CD4-positive, alpha-beta T cell (primary cell): ENCODE measurements at regions not wholly inside any gene's neighbourhood (a gene's known extent, or its start where the extent isn't known, plus 50 kb on each side); places are given as distances from the start of the nearest gene placed in this dataset.
"Not testable (repeated sequence)": the region's sequence is repeated elsewhere in the genome, so short reads cannot be mapped to it uniquely, and the experiment has no call there.

Experiments
- ATAC-seq: fragments of 200-7000 bp; cut with Tn5 transposase; one replicate; pipeline ENCODE4 v1.10.0; 2022; ENCODE audit warnings: mild to moderate bottlenecking; ENCODE audit not compliant: poor library complexity
- CTCF ChIA-PET: fragments of 350-600 bp; sonication (Branson Sonifier 250); formaldehyde crosslinking; loops from one replicate; lab custom pipeline; 2021; ENCODE audit warnings: antibody characterized with exemption, inconsistent platforms; lab: Charles Lee
- POLR2A ChIA-PET: fragments of 350-600 bp; sonication (Branson Sonifier 250); formaldehyde crosslinking; loops from one replicate; lab custom pipeline; 2021; ENCODE audit warnings: antibody characterized with exemption, inconsistent platforms; lab: Charles Lee
- DNase-seq, 14 experiments: peaks; one replicate each; pipeline ENCODE4 v3.0.0-alpha.2; 2013 to 2020; ENCODE audit warnings: mixed read lengths in 2 of 14
- H3K27ac ChIP-seq, 2 donors: one replicate each; pipeline versions ENCODE4 v1.5.1 to v1.7.0; 2013; ENCODE audit warnings: low read length in 2 of 2, low read depth in 1 of 2, mild to moderate bottlenecking in 1 of 2
- H3K27me3 ChIP-seq, 2 experiments: 1 replicate in 1 of 2; 2 replicates in 1 of 2; pipeline versions ENCODE4 v1.6.1 to v1.7.0; 2013; ENCODE audit warnings: low read length in 2 of 2, control low read depth in 1 of 2, mild to moderate bottlenecking in 1 of 2, moderate library complexity in 1 of 2; ENCODE audit not compliant: insufficient read depth in 2 of 2, control insufficient read depth in 1 of 2
- H3K36me3 ChIP-seq: one replicate; pipeline ENCODE4 v1.6.1; 2013; ENCODE audit warnings: low read length, control low read depth; ENCODE audit not compliant: insufficient read depth
- H3K4me1 ChIP-seq: one replicate; pipeline ENCODE4 v1.6.1; 2013; ENCODE audit warnings: low read length, control low read depth; ENCODE audit not compliant: insufficient read depth
- H3K4me3 ChIP-seq: one replicate; pipeline ENCODE4 v1.5.1; 2013; ENCODE audit warnings: mild to moderate bottlenecking, low read length, moderate library complexity
- H3K9me3 ChIP-seq, 2 experiments: 1 replicate in 1 of 2; 2 replicates in 1 of 2; pipeline versions ENCODE4 v1.6.1 to v1.7.0; 2013; ENCODE audit warnings: low read length in 2 of 2, mild to moderate bottlenecking in 2 of 2, control low read depth in 1 of 2, moderate library complexity in 1 of 2; ENCODE audit not compliant: control insufficient read depth in 1 of 2, insufficient read depth in 1 of 2
- H3K27ac Mint-ChIP-seq: one replicate; pipeline ENCODE4 v1.8.0; 2020; ENCODE audit warnings: mixed read lengths
- H3K27me3 Mint-ChIP-seq: one replicate; pipeline ENCODE4 v1.8.0; 2021; ENCODE audit warnings: mixed read lengths
- H3K36me3 Mint-ChIP-seq: one replicate; pipeline ENCODE4 v1.8.0; 2021; ENCODE audit warnings: low read depth, mixed read lengths
- H3K4me1 Mint-ChIP-seq: one replicate; pipeline ENCODE4 v1.8.0; 2021; ENCODE audit warnings: low read depth, mixed read lengths
- H3K4me3 Mint-ChIP-seq: one replicate; pipeline ENCODE4 v1.8.0; 2020; ENCODE audit warnings: mild to moderate bottlenecking, mixed read lengths
- H3K9me3 Mint-ChIP-seq: one replicate; pipeline ENCODE4 v1.8.0; 2020; ENCODE audit warnings: mixed read lengths
- CTCF ChIP-seq: fragments of 200-600 bp; IDR thresholded peaks from one replicate; pipeline ENCODE4 v1.8.0; 2022; ENCODE audit warnings: antibody characterized with exemption, mild to moderate bottlenecking
- intact Hi-C, 2 experiments: fragments of 100-400 bp; cut with DNase I in 1 of 2; cut with micrococcal nuclease in 1 of 2; formaldehyde crosslinking; loops; one replicate each; pipeline versions ENCODE4 v1.15.1 to v1.9.0; 2023 to 2025; cut with DNase I, micrococcal nuclease

GRCh38 chr4:181119186-181119585, 1124.0 kb upstream of the TENM3 start:
- Histone ChIP-seq H3K27me3 (no peaks in the 10 kb centered on the region), H3K4me1 (no peaks in the 10 kb centered on the region), H3K4me3 (no peak overlapping the region), H3K27ac (no peak overlapping the region), H3K9me3 (no peaks in the 10 kb centered on the region), H3K36me3 (no peaks in the 10 kb centered on the region)
- ChIA-PET CTCF (no interaction called here), POLR2A (no interaction called here)
- Mint-ChIP-seq H3K4me1 (no peaks in the 10 kb centered on the region), H3K9me3 (no peaks in the 10 kb centered on the region), H3K27ac (no peak overlapping the region), H3K27me3 (no peaks in the 10 kb centered on the region), H3K36me3 (no peaks in the 10 kb centered on the region), H3K4me3 (no peak overlapping the region)
- DNase-seq (no peak), ATAC-seq (no peak)
- intact Hi-C loops = no loop called here
- no peak for TF ChIP-seq CTCF

GRCh38 chr4:181121733-181122132, 1121.5 kb upstream of the TENM3 start:
- ChIA-PET POLR2A (no interaction called here), CTCF (no interaction called here)
- no peaks in the 10 kb centered on the region for H3K36me3 ChIP-seq
- Mint-ChIP-seq H3K27ac (no peak overlapping the region), H3K27me3 (no peaks in the 10 kb centered on the region), H3K9me3 (no peaks in the 10 kb centered on the region), H3K4me1 (no peaks in the 10 kb centered on the region), H3K4me3 (no peak overlapping the region), H3K36me3 (no peaks in the 10 kb centered on the region)
- H3K27ac ChIP-seq = no peak overlapping the region
- no peaks in the 10 kb centered on the region for H3K4me1 ChIP-seq
- intact Hi-C loops = no loop called here
- no peak for TF ChIP-seq CTCF
- no peaks in the 10 kb centered on the region for H3K9me3 ChIP-seq
- no peak overlapping the region for H3K4me3 ChIP-seq
- DNase-seq (no peak), ATAC-seq (no peak)
- no peaks in the 10 kb centered on the region for H3K27me3 ChIP-seq

GRCh38 chr4:181127171-181127570, 1116.0 kb upstream of the TENM3 start:
- Histone ChIP-seq H3K9me3 (peaks cover 0 to 3% of the 10 kb centered on the region in 2 experiments), H3K27ac (no peak overlapping the region), H3K4me3 (no peak overlapping the region), H3K27me3 (no peaks in the 10 kb centered on the region), H3K36me3 (no peaks in the 10 kb centered on the region), H3K4me1 (no peaks in the 10 kb centered on the region)
- ChIA-PET POLR2A (no interaction called here), CTCF (no interaction called here)
- no peaks in the 10 kb centered on the region for H3K4me1 Mint-ChIP-seq
- DNase-seq = no peak
- H3K27me3 Mint-ChIP-seq = no peaks in the 10 kb centered on the region
- H3K27ac Mint-ChIP-seq = no peak overlapping the region
- no peak for TF ChIP-seq CTCF
- ATAC-seq = no peak
- H3K9me3 Mint-ChIP-seq = peaks cover 14% of the 10 kb centered on the region
- intact Hi-C loops = no loop called here
- H3K36me3 Mint-ChIP-seq = no peaks in the 10 kb centered on the region
- no peak overlapping the region for H3K4me3 Mint-ChIP-seq

- H3K27me3 Mint-ChIP-seq, POLR2A ChIA-PET: not testable (repeated sequence)
- peaks cover 14% of the 10 kb centered on the region for H3K9me3 Mint-ChIP-seq
Observed at GRCh38 chr4:181130317-181130716, 1112.9 kb upstream of the TENM3 start.

More at GRCh38 chr4:181130317-181130716, 1112.9 kb upstream of the TENM3 start:
- intact Hi-C loops, H3K36me3 ChIP-seq, H3K27ac Mint-ChIP-seq, H3K36me3 Mint-ChIP-seq, DNase-seq, H3K4me1 Mint-ChIP-seq, H3K27me3 ChIP-seq, H3K4me3 Mint-ChIP-seq, H3K27ac ChIP-seq, ATAC-seq, H3K9me3 ChIP-seq, H3K4me3 ChIP-seq, H3K4me1 ChIP-seq, CTCF ChIA-PET: not testable (repeated sequence)
